Neural cell (in vitro differentiated cells): ENCODE measurements at regions not wholly inside any gene's neighbourhood (a gene's known extent, or its start where the extent isn't known, plus 50 kb on each side); places are given as distances from the start of the nearest gene placed in this dataset.

Source experiments
- H2AFZ ChIP-seq: fragments of 200-600, 300-800 bp; sonication (generic), shearing (Covaris generic); 2 replicates; pipeline ENCODE4 v1.6.0; 2014; ENCODE audit warnings: low read depth, mild to moderate bottlenecking, antibody characterized with exemption, low read length, moderate library complexity
- H3F3A ChIP-seq: fragments of 200-600 bp; shearing (Covaris generic); 2 replicates; pipeline ENCODE4 v1.6.1; 2016; ENCODE audit warnings: mild to moderate bottlenecking, moderate library complexity, mixed read lengths, antibody characterized with exemption, low read length; ENCODE audit not compliant: insufficient read depth, poor library complexity, severe bottlenecking
- H3K27ac ChIP-seq: fragments of 200-600, 300-800 bp; sonication (generic), shearing (Covaris generic); 2 replicates; pipeline ENCODE4 v1.5.1; 2014; ENCODE audit warnings: mild to moderate bottlenecking, low read length, moderate library complexity
- H3K27me3 ChIP-seq: fragments of 300-800, 200-600 bp; sonication (generic), shearing (Covaris generic); 2 replicates; pipeline ENCODE4 v1.6.0; 2014; ENCODE audit warnings: mild to moderate bottlenecking, low read depth, low read length, moderate library complexity; ENCODE audit not compliant: insufficient read depth
- H3K36me3 ChIP-seq: fragments of 300-800, 200-600 bp; sonication (generic), shearing (Covaris generic); 2 replicates; pipeline ENCODE4 v1.5.1; 2014; ENCODE audit warnings: mild to moderate bottlenecking, antibody characterized with exemption, low read length, moderate library complexity; ENCODE audit not compliant: insufficient read depth
- H3K4me2 ChIP-seq: fragments of 300-800, 200-600 bp; sonication (generic), shearing (Covaris generic); 2 replicates; pipeline ENCODE4 v1.6.0; 2014; ENCODE audit warnings: mild to moderate bottlenecking, low read length
- H3K4me3 ChIP-seq: fragments of 300-800, 200-600 bp; sonication (generic), shearing (Covaris generic); 2 replicates; pipeline ENCODE4 v1.5.1; 2014; ENCODE audit warnings: mild to moderate bottlenecking, low read length, moderate library complexity
- H3K79me2 ChIP-seq: fragments of 200-600 bp; shearing (Covaris generic); replicated peaks from 2 replicates; pipeline ENCODE4 v1.6.0; 2014; ENCODE audit warnings: mild to moderate bottlenecking, low read length, moderate library complexity; ENCODE audit not compliant: insufficient read depth
- H3K9ac ChIP-seq: fragments of 300-800, 200-600 bp; sonication (generic), shearing (Covaris generic); 2 replicates; pipeline ENCODE4 v1.6.1; 2016; ENCODE audit warnings: mild to moderate bottlenecking, low read length, mixed read lengths
- H3K9me2 ChIP-seq: fragments of 200-600 bp; shearing (Covaris generic); 2 replicates; pipeline ENCODE4 v1.6.1; 2016; ENCODE audit warnings: mild to moderate bottlenecking, low read length, mixed read lengths; ENCODE audit not compliant: insufficient read depth
- H3K9me3 ChIP-seq: fragments of 200-600, 300-800 bp; sonication (generic), shearing (Covaris generic); 2 replicates; pipeline ENCODE4 v1.6.1; 2016; ENCODE audit warnings: mild to moderate bottlenecking, mixed run types, low read length, moderate library complexity, mixed read lengths
- H4K20me1 ChIP-seq: fragments of 200-600 bp; shearing (Covaris generic); 2 replicates; pipeline ENCODE4 v1.6.1; 2016; ENCODE audit warnings: mild to moderate bottlenecking, mixed run types; ENCODE audit not compliant: insufficient read depth
- CTCF ChIP-seq: fragments of 450-650 bp; IDR thresholded peaks from 2 replicates; pipeline ENCODE4 v1.5.1; 2014; ENCODE audit warnings: antibody characterized with exemption, mild to moderate bottlenecking, moderate library complexity; ENCODE audit not compliant: poor library complexity, severe bottlenecking
- EP300 ChIP-seq: fragments of 450-650 bp; conservative IDR thresholded peaks from 2 replicates; pipeline ENCODE4 v1.6.1; 2014; ENCODE audit warnings: antibody characterized with exemption, mild to moderate bottlenecking, moderate library complexity; ENCODE audit not compliant: poor library complexity, severe bottlenecking
- EZH2 ChIP-seq: fragments of 200-600, 300-800 bp; shearing (Covaris generic), sonication (generic); IDR thresholded peaks from 2 replicates; pipeline ENCODE4 v1.6.1; 2014; ENCODE audit warnings: antibody characterized with exemption, low read length, borderline replicate concordance, mild to moderate bottlenecking; ENCODE audit not compliant: insufficient read depth, poor library complexity, severe bottlenecking
- MXI1 ChIP-seq: fragments of 450-650 bp; conservative IDR thresholded peaks from 2 replicates; pipeline ENCODE4 v1.6.1; 2014; ENCODE audit warnings: antibody characterized with exemption, mild to moderate bottlenecking; ENCODE audit not compliant: poor library complexity, severe bottlenecking
- POLR2AphosphoS5 ChIP-seq: IDR thresholded peaks from 2 replicates; pipeline ENCODE4 v1.6.1; 2012
- RAD21 ChIP-seq: fragments of 450-650 bp; conservative IDR thresholded peaks from 2 replicates; pipeline ENCODE4 v1.6.1; 2014; ENCODE audit warnings: antibody characterized with exemption, mild to moderate bottlenecking, moderate library complexity
- SMC3 ChIP-seq: fragments of 450-650 bp; conservative IDR thresholded peaks from 2 replicates; pipeline ENCODE4 v1.6.1; 2014; ENCODE audit warnings: antibody characterized with exemption, mild to moderate bottlenecking, moderate library complexity; ENCODE audit not compliant: poor library complexity
- TAF1 ChIP-seq: IDR thresholded peaks from 2 replicates; pipeline ENCODE4 v1.6.1; 2012; ENCODE audit warnings: low read depth
- TF ChIP-seq, protein P1 (sequence below): IDR thresholded peaks from 2 replicates; pipeline ENCODE4 v1.6.1; 2012; ENCODE audit warnings: borderline replicate concordance

DNA sequence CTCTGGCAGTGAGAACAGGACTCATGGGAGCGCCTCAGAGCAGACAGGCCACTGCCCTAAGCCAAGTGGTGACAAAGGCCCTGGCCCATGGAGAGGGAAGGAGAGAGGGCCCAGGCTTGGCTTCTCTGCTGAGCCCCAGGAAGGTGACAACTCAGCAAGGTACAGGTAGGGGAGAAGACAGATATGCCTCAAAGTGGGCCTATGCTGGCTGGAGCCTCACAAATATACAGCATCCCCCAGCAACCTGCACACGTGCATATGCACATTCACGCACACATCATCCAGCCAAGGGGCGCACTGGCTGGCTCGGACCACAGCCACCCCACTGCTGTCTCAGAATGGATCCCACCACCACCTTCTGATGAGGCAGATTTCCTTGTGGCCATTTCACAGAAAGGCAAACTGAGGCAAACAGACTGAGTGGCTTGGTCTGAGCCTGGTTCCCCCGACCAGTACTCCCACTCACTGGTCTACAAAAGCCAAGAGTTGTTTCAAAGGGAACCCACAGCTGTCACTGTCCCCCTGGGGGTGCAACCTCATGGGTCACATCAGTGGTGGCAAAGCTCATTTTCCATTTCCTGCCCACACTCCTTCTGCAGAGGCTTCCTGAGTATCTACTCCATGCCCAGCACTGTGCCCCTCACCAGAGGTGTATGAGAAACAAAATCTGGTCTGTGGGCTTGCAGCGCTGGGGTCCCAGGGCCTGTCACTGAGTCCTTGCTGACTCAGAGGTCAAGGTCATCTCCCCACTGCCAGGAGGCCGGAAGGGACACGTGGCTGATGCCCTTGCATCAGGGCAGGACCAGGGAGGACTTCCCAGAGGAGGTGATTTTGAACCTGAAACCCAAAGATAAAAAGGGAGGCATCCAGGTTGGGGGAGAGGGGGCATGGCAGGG is 67.3 kb upstream of the PRR5 start:
- Histone ChIP-seq H4K20me1 (no peaks in the 10 kb centered on the region), H3K9ac (no peak overlapping the region), H3K79me2 (no peaks in the 10 kb centered on the region), H3F3A (no peaks in the 10 kb centered on the region), H3K27ac (no peak overlapping the region), H3K9me2 (no peaks in the 10 kb centered on the region), H3K9me3 (no peaks in the 10 kb centered on the region), H2AFZ (no peak overlapping the region), H3K27me3 (no peaks in the 10 kb centered on the region), H3K36me3 (no peaks in the 10 kb centered on the region), H3K4me3 (no peak overlapping the region), H3K4me2 (no peak overlapping the region)
- TF ChIP-seq POLR2AphosphoS5 (no peak), CTCF (no peak), SMC3 (no peak), EP300 (no peak), TAF1 (no peak), RAD21 (no peak), MXI1 (no peak), EZH2 (no peak)
- TF ChIP-seq, protein P1, sequence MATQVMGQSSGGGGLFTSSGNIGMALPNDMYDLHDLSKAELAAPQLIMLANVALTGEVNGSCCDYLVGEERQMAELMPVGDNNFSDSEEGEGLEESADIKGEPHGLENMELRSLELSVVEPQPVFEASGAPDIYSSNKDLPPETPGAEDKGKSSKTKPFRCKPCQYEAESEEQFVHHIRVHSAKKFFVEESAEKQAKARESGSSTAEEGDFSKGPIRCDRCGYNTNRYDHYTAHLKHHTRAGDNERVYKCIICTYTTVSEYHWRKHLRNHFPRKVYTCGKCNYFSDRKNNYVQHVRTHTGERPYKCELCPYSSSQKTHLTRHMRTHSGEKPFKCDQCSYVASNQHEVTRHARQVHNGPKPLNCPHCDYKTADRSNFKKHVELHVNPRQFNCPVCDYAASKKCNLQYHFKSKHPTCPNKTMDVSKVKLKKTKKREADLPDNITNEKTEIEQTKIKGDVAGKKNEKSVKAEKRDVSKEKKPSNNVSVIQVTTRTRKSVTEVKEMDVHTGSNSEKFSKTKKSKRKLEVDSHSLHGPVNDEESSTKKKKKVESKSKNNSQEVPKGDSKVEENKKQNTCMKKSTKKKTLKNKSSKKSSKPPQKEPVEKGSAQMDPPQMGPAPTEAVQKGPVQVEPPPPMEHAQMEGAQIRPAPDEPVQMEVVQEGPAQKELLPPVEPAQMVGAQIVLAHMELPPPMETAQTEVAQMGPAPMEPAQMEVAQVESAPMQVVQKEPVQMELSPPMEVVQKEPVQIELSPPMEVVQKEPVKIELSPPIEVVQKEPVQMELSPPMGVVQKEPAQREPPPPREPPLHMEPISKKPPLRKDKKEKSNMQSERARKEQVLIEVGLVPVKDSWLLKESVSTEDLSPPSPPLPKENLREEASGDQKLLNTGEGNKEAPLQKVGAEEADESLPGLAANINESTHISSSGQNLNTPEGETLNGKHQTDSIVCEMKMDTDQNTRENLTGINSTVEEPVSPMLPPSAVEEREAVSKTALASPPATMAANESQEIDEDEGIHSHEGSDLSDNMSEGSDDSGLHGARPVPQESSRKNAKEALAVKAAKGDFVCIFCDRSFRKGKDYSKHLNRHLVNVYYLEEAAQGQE = no peak

DNA sequence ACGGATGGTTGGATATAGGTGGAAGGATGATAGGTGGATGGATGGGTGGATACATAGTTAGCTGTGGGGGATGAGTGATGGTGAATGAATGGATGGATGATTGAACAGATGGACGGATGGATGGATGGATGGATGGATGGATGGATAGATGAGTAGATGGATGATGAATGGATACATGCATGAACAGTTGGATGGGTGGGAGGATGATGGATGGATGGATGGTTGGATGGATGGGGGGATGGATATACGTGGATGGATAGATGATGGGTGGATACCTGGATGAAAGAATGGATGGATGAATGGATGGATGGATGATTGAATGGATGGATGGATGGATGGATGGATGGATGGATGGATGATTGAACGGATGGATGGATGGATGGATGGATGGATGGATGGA is 68.4 kb upstream of the PRR5 start:
- Histone ChIP-seq H3K4me2 (no peak overlapping the region), H3K79me2 (no peaks in the 10 kb centered on the region), H3K9me2 (no peaks in the 10 kb centered on the region), H4K20me1 (no peaks in the 10 kb centered on the region), H3K9ac (no peak overlapping the region), H3K36me3 (no peaks in the 10 kb centered on the region), H3K27ac (no peak overlapping the region), H3F3A (no peaks in the 10 kb centered on the region), H2AFZ (no peak overlapping the region), H3K4me3 (no peak overlapping the region), H3K27me3 (no peaks in the 10 kb centered on the region), H3K9me3 (no peaks in the 10 kb centered on the region)
- TF ChIP-seq EZH2 (no peak), EP300 (no peak), POLR2AphosphoS5 (no peak), MXI1 (no peak), CTCF (no peak), RAD21 (no peak), SMC3 (no peak), TAF1 (no peak)
- TF ChIP-seq, protein P1 = no peak
